ENCODE measurements at regions not wholly inside any gene's neighbourhood (a gene's known extent, or its start where the extent isn't known, plus 50 kb on each side); places are given as distances from the start of the nearest gene placed in this dataset.

DNA sequence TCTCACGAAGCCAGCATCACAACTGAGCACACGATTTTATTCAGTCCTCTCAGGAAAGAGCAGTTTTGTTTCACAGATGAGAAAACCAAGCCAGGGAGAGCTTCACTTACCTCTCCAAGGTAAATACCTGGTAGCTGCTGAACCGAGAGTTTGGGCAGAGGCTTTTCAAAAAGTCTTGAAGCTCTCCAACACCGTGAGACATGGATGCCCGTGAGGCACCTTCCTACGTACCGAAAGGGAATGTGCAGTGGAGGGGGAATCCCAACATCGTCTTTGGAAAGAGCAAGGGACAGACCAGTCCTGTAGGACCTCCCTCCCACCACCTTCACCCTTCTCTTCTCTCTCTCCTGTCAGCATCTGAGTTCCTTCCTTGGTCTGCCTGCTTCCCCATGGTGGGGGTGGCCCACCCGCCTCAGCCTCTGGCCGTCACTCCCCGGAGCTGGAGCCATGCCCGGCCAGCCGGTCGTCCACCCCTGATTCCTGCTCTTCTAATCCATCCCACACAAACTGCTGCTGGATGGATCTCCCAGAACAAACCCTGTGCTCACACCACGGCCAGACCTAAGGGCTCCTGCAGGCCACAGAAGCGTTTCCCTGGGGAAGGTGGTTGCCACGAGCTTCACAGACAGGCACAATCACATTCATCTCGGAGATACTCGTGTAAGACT, 97.3 kb upstream of the SNTG2 start:
- DNase-seq (ENCODE audit: low read depth) = no peak
- TF ChIP-seq, protein P1, sequence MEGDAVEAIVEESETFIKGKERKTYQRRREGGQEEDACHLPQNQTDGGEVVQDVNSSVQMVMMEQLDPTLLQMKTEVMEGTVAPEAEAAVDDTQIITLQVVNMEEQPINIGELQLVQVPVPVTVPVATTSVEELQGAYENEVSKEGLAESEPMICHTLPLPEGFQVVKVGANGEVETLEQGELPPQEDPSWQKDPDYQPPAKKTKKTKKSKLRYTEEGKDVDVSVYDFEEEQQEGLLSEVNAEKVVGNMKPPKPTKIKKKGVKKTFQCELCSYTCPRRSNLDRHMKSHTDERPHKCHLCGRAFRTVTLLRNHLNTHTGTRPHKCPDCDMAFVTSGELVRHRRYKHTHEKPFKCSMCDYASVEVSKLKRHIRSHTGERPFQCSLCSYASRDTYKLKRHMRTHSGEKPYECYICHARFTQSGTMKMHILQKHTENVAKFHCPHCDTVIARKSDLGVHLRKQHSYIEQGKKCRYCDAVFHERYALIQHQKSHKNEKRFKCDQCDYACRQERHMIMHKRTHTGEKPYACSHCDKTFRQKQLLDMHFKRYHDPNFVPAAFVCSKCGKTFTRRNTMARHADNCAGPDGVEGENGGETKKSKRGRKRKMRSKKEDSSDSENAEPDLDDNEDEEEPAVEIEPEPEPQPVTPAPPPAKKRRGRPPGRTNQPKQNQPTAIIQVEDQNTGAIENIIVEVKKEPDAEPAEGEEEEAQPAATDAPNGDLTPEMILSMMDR (conservative IDR thresholded peaks at IDR 0.05; ENCODE audit: low read length) = no peak

DNA sequence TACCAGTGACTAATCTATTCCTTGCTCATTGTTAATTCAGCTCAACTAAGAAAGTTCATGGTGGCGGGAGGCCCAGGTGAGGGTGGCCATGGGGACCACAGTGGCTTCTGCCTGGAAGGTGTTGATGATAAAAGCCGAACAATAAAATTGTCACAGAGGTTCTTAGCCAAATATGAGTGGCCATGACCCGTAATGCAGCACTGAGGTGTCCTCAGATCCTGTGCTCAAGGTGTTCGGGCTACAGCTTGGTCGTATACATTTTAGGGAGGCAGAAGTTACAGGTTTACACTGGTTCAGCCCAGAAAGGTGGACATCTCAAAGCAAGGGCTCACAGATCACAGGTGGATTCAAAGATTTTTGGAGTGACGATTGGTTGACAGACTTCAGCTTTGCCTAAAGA, 98.5 kb upstream of the SNTG2 start:
- no peak overlapping the region for H3K4me3 ChIP-seq (ENCODE audit: low read length)
- TF ChIP-seq, protein P1 (conservative IDR thresholded peaks at IDR 0.05; ENCODE audit: low read length) = no peak
- DNase-seq (ENCODE audit: low read depth) = no peak

More for the DNA sequence above, 97.3 kb upstream of the SNTG2 start:
- no peak overlapping the region for H3K4me3 ChIP-seq (ENCODE audit: low read length)

DNA sequence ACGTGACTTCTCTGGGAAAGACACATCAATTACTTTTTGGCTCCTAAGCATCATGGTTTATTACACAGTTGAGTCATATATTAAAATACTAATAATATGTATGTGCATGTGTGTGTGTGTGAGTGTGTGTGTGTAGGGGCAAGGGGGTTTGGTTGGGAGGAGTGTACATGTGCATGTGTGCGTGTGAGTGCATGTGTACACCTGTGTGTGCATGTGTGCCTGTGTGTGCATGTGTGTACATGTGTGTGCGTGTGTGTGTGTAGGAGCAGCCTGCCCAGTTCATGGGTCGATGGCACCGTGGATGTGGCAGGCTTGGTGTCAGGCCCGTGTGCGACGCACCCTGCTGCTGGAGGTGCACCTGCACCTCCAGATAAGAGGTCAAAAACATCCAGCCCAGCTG, 99.0 kb upstream of the SNTG2 start:
- DNase-seq (ENCODE audit: low read depth) = no peak
- TF ChIP-seq, protein P1 (conservative IDR thresholded peaks at IDR 0.05; ENCODE audit: low read length) = no peak
- no peak overlapping the region for H3K4me3 ChIP-seq (ENCODE audit: low read length)

DNA sequence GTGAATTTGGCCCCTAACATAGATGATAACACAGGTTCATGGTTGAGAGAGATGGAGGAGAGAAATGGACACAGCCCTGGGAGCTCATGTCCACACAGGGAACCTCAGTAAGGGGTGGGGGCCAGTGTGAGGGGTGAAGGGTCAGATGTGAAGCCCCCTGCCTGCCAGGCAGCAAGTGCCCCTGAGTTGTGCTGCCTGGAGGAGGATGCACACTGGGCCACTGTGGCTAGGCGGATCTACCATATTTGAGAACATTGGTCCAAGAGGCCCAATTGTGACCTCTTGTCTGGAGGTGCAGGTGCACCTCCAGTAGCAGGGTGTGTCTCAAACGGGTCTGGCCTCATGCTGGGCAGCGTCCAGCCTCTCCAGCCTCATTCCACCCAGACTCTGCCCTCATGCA, 99.6 kb upstream of the SNTG2 start:
- no peak overlapping the region for H3K4me3 ChIP-seq (ENCODE audit: low read length)
- TF ChIP-seq, protein P1 (conservative IDR thresholded peaks at IDR 0.05; ENCODE audit: low read length) = no peak
- no peak for DNase-seq (ENCODE audit: low read depth)

DNA sequence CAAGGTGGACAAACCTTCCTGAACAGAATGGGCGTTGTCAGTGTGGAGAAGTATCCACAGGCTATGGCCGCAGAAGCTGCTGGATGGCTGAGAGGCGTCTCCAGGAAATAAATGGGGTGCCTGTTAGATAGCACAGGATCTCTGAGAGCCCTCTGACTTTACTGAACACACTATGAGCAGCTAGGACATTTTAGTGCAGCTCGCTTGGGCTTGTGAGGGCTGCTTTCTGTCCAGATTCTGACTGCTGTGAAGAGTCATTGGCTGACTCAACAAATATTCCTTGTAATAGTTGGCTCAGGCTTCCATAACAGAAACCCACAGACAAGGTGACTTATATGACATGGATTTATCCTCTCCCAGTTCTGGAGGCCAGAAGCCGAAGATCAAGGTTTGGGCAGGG, 100.2 kb upstream of the SNTG2 start:
- H3K4me3 ChIP-seq (ENCODE audit: low read length) = no peak overlapping the region
- peak; percentile 11 for DNase-seq (ENCODE audit: low read depth)
- TF ChIP-seq, protein P1 (conservative IDR thresholded peaks at IDR 0.05; ENCODE audit: low read length) = no peak

DNA sequence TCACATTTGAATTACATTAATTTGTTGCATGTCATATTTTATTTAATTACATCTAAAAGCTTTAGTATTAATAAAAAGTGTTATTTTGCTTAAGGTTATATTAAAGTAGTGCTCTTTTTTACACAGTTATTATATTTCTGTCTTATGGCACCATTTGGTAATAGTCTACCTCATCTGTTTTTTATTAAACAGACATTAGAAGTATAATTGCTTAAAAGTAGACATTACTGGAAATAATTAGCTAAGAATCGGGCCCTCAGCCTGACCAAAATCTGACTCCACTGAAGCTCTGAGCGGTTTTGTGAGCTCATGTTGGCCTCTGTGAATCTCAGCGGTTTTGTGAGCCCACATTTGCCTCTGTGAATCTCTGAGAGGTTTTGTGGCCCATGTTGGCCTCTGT, 102.5 kb upstream of the SNTG2 start:
- TF ChIP-seq, protein P1 (conservative IDR thresholded peaks at IDR 0.05; ENCODE audit: low read length) = no peak
- peak; percentile 28 for DNase-seq (ENCODE audit: low read depth)
- no peak overlapping the region for H3K4me3 ChIP-seq (ENCODE audit: low read length)

DNA sequence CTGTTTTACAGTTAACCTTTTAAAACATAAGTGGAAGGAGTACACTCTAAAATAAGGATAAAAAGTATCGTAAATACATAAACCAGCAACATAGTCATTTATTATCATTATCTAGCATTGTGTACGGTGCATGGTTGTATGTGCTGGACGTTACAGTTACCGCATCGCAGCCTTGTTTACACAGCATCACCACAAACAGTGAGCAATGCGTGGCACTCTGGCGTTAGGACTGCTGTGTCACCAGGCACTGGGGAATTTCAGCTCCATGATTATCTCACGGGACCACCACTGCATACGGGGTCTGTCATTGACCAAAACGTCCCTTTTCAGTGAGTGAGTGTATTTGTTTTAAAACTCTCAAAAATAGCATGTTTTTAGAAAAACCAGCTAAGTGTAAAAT, 103.0 kb upstream of the SNTG2 start:
- no peak for DNase-seq (ENCODE audit: low read depth)
- TF ChIP-seq, protein P1 (conservative IDR thresholded peaks at IDR 0.05; ENCODE audit: low read length) = no peak
- H3K4me3 ChIP-seq (ENCODE audit: low read length) = no peak overlapping the region
